Stimulated activated CD8-positive, alpha-beta memory T cell treated with anti-CD3 and anti-CD28 coated beads, Interleukin-4, amount 100 ng/mL, for 24 hours (primary cell): ENCODE measurements at regions not wholly inside any gene's neighbourhood (a gene's known extent, or its start where the extent isn't known, plus 50 kb on each side); places are given as distances from the start of the nearest gene placed in this dataset.
"Not testable (repeated sequence)": the region's sequence is repeated elsewhere in the genome, so short reads cannot be mapped to it uniquely, and the experiment has no call there.

ENCODE experiments used
- DNase-seq: peaks from one replicate; pipeline ENCODE4 v3.0.0-alpha.2; 2020; ENCODE audit warnings: low read depth

GRCh38 chr16:65271996-65272395, 150.1 kb upstream of the CDH11 start:
- DNase-seq: no peak

- DNase-seq: no peak
Measured at GRCh38 chr16:65268331-65268730, 146.5 kb upstream of the CDH11 start.

GRCh38 chr16:65263896-65264295, 142.0 kb upstream of the CDH11 start:
- no peak for DNase-seq

- no peak for DNase-seq
Measured at GRCh38 chr16:65260746-65261145, 138.9 kb upstream of the CDH11 start.

GRCh38 chr16:65254144-65254543, 132.3 kb upstream of the CDH11 start:
- DNase-seq: no peak

GRCh38 chr16:65249768-65250167, 127.9 kb upstream of the CDH11 start:
- no peak for DNase-seq

GRCh38 chr16:65244787-65245186, 122.9 kb upstream of the CDH11 start:
- DNase-seq: no peak

- DNase-seq: no peak
Measured at GRCh38 chr16:65235339-65236177, 113.7 kb upstream of the CDH11 start.

GRCh38 chr16:65234721-65235320, 113.0 kb upstream of the CDH11 start:
- DNase-seq: not testable (repeated sequence)

- no peak for DNase-seq
Measured at GRCh38 chr16:65229191-65229662, 107.4 kb upstream of the CDH11 start.

- DNase-seq: no peak
Measured at GRCh38 chr16:65227150-65227835, 105.4 kb upstream of the CDH11 start.

- DNase-seq: no peak
Measured at GRCh38 chr16:65226077-65226476, 104.2 kb upstream of the CDH11 start.

GRCh38 chr16:65225488-65225887, 103.6 kb upstream of the CDH11 start:
- DNase-seq: no peak

GRCh38 chr16:65224994-65225393, 103.1 kb upstream of the CDH11 start:
- no peak for DNase-seq

- no peak for DNase-seq
Measured at GRCh38 chr16:65224471-65224870, 102.6 kb upstream of the CDH11 start.

- no peak for DNase-seq
Measured at GRCh38 chr16:65223335-65223734, 101.5 kb upstream of the CDH11 start.

GRCh38 chr16:65222536-65222935, 100.7 kb upstream of the CDH11 start:
- no peak for DNase-seq

- DNase-seq: no peak
Measured at GRCh38 chr16:65222049-65222448, 100.2 kb upstream of the CDH11 start.

GRCh38 chr16:65219786-65220185, 97.9 kb upstream of the CDH11 start:
- no peak for DNase-seq

- no peak for DNase-seq
Measured at GRCh38 chr16:65218348-65218747, 96.5 kb upstream of the CDH11 start.

- DNase-seq: no peak
Measured at GRCh38 chr16:65213866-65214595, 92.2 kb upstream of the CDH11 start.

GRCh38 chr16:65212791-65213190, 90.9 kb upstream of the CDH11 start:
- DNase-seq: no peak
